HG03025 (cell line): ENCODE measurements at regions not wholly inside any gene's neighbourhood (a gene's known extent, or its start where the extent isn't known, plus 50 kb on each side); places are given as distances from the start of the nearest gene placed in this dataset.
"Not testable (repeated sequence)": the region's sequence is repeated elsewhere in the genome, so short reads cannot be mapped to it uniquely, and the experiment has no call there.

Experiments used
- ATAC-seq: cut with Tn5 transposase; IDR thresholded peaks from one replicate; pipeline ENCODE4 v1.9.1; 2021; ENCODE audit warnings: mild to moderate bottlenecking, moderate library complexity; ENCODE audit not compliant: unreplicated experiment, low FRiP score

DNA sequence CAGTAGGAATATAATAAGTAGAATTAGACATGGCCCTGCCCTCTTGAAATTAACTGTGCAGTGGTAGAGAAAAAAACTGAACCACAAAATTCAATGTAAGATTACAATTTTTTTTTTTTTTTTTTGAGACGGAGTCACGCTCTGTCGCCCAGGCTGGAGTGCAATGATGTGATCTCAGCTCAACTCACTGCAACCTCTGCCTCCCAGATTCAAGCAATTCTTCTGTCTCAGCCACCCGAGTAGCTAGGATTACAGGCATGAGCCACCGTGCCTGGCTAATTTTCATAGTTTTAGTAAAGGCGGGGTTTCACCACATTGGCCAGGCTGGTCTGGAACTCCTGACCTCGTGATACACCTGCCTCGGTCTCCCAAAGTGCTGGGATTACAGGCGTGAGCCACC, 864.3 kb downstream of the EFNB2 start:
- ATAC-seq, result not testable (repeated sequence)

- no peak for ATAC-seq
Observed at GRCh38 chr13:105670179-105670990, 865.1 kb downstream of the EFNB2 start.

GRCh38 chr13:105665284-105665683, 870.2 kb downstream of the EFNB2 start:
- ATAC-seq, result no peak

- ATAC-seq, result no peak
Observed at GRCh38 chr13:105663182-105663581, 872.3 kb downstream of the EFNB2 start.

- no peak for ATAC-seq
Observed at GRCh38 chr13:105660561-105660960, 874.9 kb downstream of the EFNB2 start.

- no peak for ATAC-seq
Observed at GRCh38 chr13:105658431-105658830, 877.0 kb downstream of the EFNB2 start.

- ATAC-seq, result no peak
Observed at GRCh38 chr13:105655046-105655445, 880.4 kb downstream of the EFNB2 start.

GRCh38 chr13:105643966-105644365, 891.5 kb downstream of the EFNB2 start:
- no peak for ATAC-seq

- ATAC-seq, result no peak
Observed at GRCh38 chr13:105642511-105642958, 892.9 kb downstream of the EFNB2 start.

GRCh38 chr13:105641121-105641520, 894.3 kb downstream of the EFNB2 start:
- no peak for ATAC-seq

GRCh38 chr13:105638426-105638825, 897.0 kb downstream of the EFNB2 start:
- ATAC-seq, result no peak

GRCh38 chr13:105634059-105634458, 901.4 kb downstream of the EFNB2 start:
- no peak for ATAC-seq

DNA sequence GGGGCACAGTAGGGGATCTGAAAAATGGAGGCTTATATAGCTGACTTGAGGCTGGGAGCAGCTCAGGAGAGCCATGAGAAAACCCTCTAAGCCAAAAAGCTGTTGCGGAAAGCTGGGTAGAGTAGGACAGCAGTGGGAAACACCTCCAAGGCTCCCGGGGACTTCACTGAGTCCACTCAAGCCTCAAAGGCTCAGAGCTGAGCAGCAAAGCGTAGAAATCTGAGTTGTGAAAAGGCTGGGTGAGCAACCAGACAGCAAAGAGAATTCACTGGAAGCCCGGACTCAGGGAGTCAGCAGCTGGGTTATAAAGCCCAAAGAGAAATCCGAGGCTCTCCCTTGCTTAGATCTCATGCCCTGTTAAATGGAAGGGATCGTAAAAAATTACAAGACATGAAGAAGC, 905.0 kb downstream of the EFNB2 start:
- no peak for ATAC-seq

GRCh38 chr13:105627270-105627669, 908.2 kb downstream of the EFNB2 start:
- no peak for ATAC-seq

DNA sequence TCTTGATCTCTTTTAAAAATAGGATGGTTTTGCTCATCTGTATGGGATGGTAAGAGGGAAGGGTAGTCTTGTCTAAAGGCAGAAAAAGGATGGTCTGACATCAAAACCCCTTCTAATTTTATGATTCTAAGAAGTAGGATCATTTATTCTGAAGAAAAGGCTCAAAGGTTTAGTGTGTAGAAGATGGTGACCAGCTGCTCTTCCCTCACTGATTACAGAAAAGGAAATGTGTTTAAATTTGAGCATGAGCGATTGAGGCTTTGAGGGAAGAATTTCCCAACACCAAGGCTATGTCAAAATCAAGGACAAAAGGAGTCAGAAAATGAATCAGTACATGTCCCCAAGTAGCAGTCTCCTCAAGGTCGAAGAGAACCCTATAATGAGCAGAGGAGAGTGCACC, 909.8 kb downstream of the EFNB2 start:
- no peak for ATAC-seq

- ATAC-seq, result no peak
Observed at GRCh38 chr13:105616333-105617075, 919.0 kb downstream of the EFNB2 start.

GRCh38 chr13:105612541-105612940, 922.9 kb downstream of the EFNB2 start:
- ATAC-seq, result no peak

DNA sequence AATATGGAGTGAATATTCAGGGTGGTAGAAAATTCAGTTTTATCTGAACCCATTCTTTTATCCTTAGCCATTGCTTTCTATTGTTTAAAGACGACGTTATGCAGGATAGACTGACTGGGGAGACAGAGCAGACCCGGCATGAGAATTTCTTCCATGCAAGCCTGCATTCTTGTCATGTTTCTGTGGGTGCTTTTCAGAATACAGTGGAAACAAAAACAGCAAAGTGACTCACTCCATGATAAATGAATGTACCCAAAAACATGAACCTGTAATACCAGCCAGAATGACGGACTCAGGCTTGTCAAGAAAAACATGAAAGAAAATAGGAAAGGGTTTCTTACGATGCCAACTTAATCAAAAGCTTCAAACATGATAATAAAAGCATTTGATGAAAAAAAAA, 924.0 kb downstream of the EFNB2 start:
- ATAC-seq, result no peak

- no peak for ATAC-seq
Observed at GRCh38 chr13:105608104-105608503, 927.4 kb downstream of the EFNB2 start.

DNA sequence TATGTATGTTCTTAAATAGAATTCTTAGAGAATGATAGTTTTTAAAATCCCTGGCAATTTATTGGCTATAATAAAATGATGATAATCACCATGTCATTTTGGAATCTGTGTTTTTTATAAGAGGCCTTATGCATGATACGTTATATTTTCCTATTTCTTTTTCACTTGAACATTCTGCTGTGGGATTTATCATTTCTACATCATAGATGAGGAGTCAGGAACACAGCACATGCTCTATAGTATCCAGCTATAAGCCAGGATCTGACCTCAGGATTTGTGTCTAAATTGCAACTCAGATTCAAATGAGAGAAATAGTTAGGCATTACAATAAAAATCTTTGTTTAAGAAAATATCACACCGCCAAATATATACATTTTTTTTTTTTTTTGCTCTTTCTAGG, 928.0 kb downstream of the EFNB2 start:
- ATAC-seq, result no peak

DNA sequence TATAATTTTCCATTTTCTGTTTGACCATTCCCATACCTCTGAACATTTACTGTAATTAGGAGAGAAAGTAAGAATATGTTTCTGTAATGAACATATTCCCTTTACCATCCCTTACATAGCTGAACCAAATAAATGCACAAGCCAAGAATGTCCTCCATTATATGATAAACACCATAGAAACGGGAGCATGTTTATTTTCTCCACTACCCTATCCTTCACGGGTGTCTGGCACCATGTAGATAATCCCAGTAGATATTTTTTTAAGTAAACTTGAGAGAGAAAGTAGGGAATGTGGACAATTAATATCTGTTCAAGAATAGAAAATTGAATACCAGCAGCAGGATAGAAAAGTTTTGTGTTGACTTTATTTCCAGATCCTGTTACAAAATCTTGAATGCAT, 928.4 kb downstream of the EFNB2 start:
- no peak for ATAC-seq
